ENCODE measurements at regions not wholly inside any gene's neighbourhood (a gene's known extent, or its start where the extent isn't known, plus 50 kb on each side); places are given as distances from the start of the nearest gene placed in this dataset.

DNA sequence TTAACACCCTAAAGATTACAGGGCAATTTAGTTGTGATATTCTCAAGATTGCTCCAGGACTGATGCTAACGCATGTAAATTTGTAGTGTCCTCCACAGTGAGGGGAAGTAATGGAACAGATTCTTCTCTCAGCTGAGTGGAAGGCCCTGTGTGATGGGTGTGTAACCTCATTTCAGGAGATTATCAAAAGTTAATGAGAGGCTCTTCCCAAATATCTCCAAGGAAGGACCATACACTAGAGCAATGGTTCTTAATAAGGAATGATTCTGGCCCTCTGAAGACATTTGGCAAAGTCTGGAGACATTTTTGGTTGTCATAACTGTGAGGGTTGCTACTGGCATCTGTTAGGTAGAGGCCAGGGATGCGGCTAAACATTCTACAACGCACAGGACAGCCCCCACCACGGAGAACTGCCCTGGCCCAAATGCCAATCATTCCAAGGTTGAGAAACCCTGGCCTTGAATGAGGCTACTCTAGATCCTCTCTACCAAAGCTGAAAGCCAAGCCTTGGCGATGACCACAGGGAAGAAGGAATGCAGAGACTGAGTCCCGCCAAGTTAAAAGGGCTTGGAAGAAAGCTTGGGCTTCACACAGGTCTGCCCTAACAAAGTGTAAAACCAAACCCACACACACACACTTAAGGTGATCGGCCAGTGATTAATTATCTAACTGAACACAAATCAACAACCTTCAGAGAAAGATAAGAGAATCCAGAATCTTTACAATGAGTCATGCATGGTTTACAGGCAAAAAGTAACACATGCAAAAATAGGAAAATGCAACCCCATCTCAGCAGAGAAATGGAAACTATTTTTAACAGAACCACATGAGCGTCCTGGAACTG lies 135.8 kb downstream of the SYF2 start:
- TF ChIP-seq, protein P1, sequence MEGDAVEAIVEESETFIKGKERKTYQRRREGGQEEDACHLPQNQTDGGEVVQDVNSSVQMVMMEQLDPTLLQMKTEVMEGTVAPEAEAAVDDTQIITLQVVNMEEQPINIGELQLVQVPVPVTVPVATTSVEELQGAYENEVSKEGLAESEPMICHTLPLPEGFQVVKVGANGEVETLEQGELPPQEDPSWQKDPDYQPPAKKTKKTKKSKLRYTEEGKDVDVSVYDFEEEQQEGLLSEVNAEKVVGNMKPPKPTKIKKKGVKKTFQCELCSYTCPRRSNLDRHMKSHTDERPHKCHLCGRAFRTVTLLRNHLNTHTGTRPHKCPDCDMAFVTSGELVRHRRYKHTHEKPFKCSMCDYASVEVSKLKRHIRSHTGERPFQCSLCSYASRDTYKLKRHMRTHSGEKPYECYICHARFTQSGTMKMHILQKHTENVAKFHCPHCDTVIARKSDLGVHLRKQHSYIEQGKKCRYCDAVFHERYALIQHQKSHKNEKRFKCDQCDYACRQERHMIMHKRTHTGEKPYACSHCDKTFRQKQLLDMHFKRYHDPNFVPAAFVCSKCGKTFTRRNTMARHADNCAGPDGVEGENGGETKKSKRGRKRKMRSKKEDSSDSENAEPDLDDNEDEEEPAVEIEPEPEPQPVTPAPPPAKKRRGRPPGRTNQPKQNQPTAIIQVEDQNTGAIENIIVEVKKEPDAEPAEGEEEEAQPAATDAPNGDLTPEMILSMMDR (IDR thresholded peaks at IDR 0.05): no peak
- Histone ChIP-seq H3K4me3 (no peak overlapping the region), H3K27ac (no peak overlapping the region)
- DNase-seq (ENCODE audit: low spot score): no peak

DNA sequence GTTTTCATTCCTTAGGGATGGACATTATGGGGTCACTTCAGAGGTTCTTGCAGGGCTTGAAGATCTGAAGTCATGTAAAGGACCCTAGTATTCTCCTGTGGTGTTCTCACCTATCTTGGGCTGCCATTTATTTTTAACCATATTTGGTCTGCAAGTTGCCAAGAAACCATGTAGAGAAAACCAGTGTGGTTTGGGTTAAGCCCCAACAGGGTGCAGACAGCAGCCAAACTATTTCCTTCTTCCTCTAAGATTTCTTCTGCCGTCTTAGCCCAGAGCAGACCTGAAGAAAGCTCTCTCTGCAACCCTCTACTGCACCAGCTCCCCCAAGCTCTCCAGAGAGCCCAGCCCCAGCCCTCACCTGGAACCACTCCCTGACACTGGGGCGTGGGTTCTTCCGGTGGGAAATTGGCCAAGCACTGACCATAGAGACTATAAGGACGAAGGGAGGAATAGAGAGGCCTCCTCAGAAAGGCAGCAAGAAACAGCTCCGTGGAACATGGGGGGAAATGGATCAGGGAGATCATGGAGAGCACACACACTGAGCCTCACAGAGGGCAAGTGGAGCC lies 136.6 kb downstream of the SYF2 start:
- Histone ChIP-seq H3K27ac (no peak overlapping the region), H3K4me3 (no peak overlapping the region)
- TF ChIP-seq, protein P1 (IDR thresholded peaks at IDR 0.05): no peak
- DNase-seq (ENCODE audit: low spot score): no peak

DNA sequence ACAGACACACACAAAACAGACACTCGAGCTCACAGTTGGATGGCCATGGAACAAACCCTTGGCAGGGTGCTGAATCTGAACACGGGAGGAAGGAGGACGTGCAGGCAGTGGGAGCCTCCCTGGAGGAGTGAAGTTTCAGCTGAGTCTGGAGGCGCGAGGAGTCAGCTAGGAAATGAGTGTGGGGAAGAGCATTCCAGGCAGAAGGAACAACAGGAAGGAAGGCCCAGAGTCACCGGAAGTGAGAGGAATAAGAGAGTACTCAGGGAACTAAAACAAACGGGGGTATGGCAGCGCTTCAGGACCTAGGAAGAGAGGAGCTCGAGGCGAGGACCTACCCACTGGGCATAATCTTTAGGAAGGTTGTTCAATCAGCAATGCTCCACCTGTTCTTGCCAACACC lies 137.3 kb downstream of the SYF2 start:
- Histone ChIP-seq H3K27ac (no peak overlapping the region), H3K4me3 (no peak overlapping the region)
- TF ChIP-seq, protein P1 (IDR thresholded peaks at IDR 0.05): no peak
- DNase-seq (ENCODE audit: low spot score): no peak

DNA sequence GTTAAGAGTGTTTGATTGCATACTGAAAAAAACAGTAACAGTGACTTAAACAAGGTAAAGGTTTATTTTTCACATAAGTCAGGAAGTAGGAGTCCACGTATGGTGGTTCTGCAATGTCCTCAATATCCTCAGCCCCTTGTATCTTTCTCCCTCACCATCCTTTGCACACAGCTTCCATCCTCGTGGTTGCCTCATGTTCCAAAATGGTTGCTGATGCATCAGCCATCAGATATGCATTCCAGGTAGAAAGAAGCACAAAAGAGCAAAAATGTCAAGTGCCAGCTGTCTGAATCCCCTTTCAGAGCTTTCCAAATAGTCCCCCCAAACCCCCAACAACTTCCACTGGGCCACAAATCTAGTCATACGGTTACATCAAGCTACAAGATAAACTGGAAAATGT lies 138.1 kb downstream of the SYF2 start:
- TF ChIP-seq, protein P1 (IDR thresholded peaks at IDR 0.05): no peak
- DNase-seq (ENCODE audit: low spot score): no peak
- Histone ChIP-seq H3K4me3 (no peak overlapping the region), H3K27ac (no peak overlapping the region)

DNA sequence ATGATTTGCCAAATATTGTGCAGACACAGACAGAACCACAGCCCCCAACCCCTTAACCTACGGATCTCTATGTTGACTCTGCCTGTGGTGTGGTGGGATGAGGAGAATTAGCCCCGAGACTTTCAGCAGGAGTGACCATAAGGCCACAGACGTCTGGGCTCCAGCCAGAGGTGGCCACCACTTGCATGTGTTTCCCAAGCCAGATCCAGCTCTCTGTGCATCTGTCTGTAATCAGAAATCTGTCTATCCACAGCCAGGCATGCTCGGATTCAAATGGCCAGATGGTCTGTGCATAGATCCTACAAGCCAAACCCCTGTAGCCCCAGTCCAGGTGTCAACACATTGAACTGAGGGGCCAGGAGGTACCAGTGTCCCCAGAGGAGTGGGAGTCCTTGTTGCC lies 140.6 kb downstream of the SYF2 start:
- DNase-seq (ENCODE audit: low spot score): no peak
- Histone ChIP-seq H3K27ac (no peak overlapping the region), H3K4me3 (no peak overlapping the region)
- TF ChIP-seq, protein P1 (IDR thresholded peaks at IDR 0.05): no peak

DNA sequence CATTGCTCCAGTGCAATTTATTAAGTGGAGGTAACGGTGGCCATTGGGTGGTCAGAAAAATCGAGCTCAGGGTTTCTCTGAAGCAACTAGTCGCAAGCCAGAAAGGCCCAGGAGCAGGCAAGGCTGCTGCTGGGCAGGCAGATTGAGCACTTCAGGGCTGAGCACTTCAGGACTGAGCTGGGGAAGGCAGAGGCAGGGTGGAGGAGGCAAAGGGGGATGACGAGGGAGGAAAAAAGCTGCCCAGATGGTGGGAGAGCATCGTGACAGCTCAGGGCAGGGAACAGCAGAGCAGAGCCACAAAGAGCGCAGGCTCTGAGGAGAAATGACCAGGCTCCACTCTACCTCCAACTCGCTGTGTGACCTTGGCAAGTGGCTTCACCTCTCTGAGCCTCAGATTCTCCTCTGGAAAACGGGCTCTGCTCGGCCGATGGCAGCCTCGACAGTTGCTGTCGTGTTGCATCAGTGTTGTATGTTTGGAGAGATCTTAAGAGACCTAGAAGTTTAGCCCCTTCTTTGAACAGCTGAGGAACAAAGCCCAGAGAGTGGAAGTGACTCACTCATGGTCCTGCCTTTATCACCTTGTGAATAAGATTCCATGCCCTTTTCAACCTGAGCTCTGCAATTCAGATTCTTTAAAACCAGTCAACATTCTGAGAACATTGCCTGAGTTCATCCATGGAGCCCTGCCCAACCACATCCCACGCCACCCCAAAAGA lies 141.4 kb downstream of the SYF2 start:
- Histone ChIP-seq H3K4me3 (no peak overlapping the region), H3K27ac (no peak overlapping the region)
- TF ChIP-seq, protein P1 (IDR thresholded peaks at IDR 0.05): no peak
- no peak for DNase-seq (ENCODE audit: low spot score)
